ENCODE measurements at regions not wholly inside any gene's neighbourhood (a gene's known extent, or its start where the extent isn't known, plus 50 kb on each side); places are given as distances from the start of the nearest gene placed in this dataset.
A peak's percentile ranks its signal among the peaks of the same experiment; 100 is the strongest.

DNA sequence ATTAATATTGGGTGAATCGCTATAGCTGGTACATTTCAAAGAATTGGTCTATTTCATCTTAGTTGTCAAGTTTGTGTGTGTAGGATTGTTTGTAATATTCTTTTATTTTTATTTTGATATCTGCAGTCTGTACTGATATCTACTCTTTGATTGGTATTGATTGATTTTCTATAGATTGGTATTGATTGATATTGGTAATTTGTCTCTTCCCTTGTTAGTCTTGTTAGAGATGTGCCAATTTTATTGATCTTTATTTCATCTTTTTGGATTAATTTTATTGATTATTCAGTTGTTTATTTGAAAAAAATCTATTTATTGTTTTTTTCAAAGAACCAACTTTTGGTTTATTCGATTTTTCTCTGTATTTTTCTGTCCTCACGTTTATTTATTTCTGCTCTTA lies 61.4 kb downstream of the TM2D3 start:
- no peaks in the 10 kb centered on the region for H3K36me3 ChIP-seq (replicated peaks)
- no peaks in the 10 kb centered on the region for H3K9me3 ChIP-seq
- H3K4me3 ChIP-seq, result no peak overlapping the region
- no peak for DNase-seq (ENCODE audit: low spot score in 2 of 2)
- in situ Hi-C loops (cut with MboI; ENCODE audit: low sequenced_read_pairs), result no loop called here
- H3K27me3 ChIP-seq (ENCODE audit: low read depth), result 0 out of 2 replicates have a peak, but pooled peaks cover 6% of the 10 kb centered on the region
- no peaks in the 10 kb centered on the region for H3K4me1 ChIP-seq

DNA sequence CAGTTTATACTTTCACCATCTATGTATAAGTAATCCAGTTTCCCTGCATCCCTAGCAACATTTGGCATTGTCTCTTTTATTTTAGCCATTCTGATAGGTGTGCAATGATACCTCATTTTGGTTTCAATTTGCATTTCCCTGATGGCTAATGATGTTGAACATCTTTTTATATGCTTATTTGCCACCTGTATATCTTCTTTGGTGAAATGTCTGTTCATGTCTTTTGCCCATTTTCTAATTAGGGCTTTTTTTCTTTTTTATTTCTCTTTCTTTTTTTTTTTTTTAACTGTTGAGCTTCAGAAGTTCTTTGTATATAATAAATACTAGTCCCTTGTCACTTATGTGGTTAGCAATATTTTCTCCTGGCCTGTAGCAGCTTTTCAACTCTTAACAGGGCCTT lies 68.9 kb downstream of the TM2D3 start:
- Histone ChIP-seq H3K4me1 (no peaks in the 10 kb centered on the region), H3K27me3 (ENCODE audit: low read depth) (peaks cover 8% of the 10 kb centered on the region; the same call in 1 of the 2 replicates), H3K4me3 (no peak overlapping the region), H3K36me3 (replicated peaks) (no peaks in the 10 kb centered on the region), H3K9me3 (no peaks in the 10 kb centered on the region)
- no peak for DNase-seq (ENCODE audit: low spot score in 2 of 2)
- in situ Hi-C loops (cut with MboI; ENCODE audit: low sequenced_read_pairs), result no loop called here

DNA sequence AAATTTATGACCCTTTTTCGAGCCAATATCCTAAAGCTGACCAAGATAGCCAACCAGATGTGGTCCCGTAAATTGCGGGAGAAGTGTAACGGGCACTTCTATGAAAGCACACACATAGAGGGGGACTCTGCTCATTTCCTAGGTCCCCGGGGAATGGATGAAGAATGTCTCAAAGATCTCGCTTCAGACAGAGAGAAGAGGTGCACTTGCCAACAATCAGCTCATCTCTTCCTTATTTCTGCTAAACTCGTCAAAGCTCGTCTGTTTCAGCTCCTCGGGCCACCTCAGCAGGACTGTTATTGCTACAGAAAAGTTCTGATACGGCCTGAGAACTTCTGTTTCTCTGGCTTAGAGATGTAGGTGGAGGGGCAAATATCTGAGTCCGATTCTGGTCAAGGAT lies 71.8 kb downstream of the TM2D3 start:
- Histone ChIP-seq H3K9me3 (no peaks in the 10 kb centered on the region), H3K36me3 (replicated peaks) (no peaks in the 10 kb centered on the region), H3K27me3 (ENCODE audit: low read depth) (peaks cover 8% of the 10 kb centered on the region), H3K4me1 (no peaks in the 10 kb centered on the region), H3K4me3 (no peak overlapping the region)
- no peak for DNase-seq (ENCODE audit: low spot score in 2 of 2)
- in situ Hi-C loops (cut with MboI; ENCODE audit: low sequenced_read_pairs), result no loop called here

DNA sequence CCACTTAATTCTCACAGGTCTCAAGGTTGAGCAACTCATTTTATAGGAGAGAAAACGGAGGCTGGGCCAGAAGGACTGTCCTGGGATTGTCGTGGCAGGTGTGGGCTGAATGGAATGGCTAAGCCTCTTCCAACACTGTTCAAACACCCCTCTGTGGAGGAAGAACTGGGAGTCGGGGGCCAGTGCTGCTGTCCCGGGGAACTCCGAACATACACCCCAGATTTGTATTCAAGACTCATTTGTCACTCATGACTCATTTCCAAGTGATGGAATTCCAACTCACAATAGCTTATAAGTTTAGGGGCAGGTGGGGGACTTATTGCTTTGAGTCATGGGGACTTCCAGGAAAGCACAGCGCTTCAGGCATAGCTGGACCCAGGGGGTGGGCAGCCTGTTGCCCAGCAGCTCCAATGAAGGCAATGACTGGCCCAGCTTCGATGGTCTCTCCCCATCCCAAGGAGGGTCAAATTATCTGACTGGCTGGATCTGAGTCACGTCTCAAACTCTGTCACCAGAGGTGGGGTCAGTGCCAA lies 72.5 kb downstream of the TM2D3 start:
- Histone ChIP-seq H3K27me3 (ENCODE audit: low read depth) (peaks cover 8% of the 10 kb centered on the region), H3K4me3 (no peak overlapping the region), H3K36me3 (replicated peaks) (no peaks in the 10 kb centered on the region), H3K9me3 (no peaks in the 10 kb centered on the region), H3K4me1 (no peaks in the 10 kb centered on the region)
- no peak for DNase-seq (ENCODE audit: low spot score in 2 of 2)
- in situ Hi-C loops (cut with MboI; ENCODE audit: low sequenced_read_pairs), result no loop called here

DNA sequence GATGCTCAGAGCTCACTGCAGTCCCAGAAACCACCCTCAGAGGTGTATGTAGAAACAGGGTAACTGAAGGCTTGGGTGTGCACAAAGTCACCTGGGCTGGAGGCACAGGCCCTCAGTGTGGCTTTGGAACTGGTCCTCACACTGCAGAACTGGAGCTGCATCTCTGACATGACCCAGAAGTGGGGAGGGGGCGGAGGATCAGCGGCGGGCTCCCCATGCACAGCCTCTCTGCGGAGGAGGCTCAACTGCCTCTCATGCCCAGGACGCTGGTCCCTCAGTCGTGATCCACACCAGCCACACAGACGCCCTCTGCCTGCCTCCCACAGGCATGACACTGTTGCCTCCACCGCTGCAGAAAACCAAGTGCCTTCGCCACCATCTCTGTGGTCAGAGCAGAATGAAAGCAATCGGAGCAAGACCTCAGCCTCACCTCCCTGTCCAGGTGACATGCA lies 73.7 kb downstream of the TM2D3 start:
- H3K27me3 ChIP-seq (ENCODE audit: low read depth), result peaks cover 10% of the 10 kb centered on the region

DNA sequence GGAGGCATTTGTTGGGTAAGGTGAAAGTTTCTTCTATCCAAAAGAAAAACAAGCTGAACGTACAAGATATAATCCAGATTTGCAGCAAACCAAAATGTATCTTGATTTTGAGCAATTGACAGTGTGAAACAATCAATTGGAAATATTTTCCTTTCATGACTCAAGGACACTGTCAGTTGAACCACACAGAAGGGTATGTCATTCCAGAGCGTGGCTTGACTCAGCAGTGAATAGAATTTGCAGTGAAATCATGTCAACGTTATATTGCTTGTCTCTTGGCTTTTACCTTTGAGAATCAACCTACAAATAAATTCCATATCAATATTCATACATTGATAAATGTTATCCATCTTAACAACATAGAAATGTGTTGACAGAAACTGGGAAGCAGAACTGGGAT lies 78.2 kb downstream of the TM2D3 start:
- no peak overlapping the region for H3K4me3 ChIP-seq
- in situ Hi-C loops (cut with MboI; ENCODE audit: low sequenced_read_pairs), result no loop called here

More for the DNA sequence above, 73.7 kb downstream of the TM2D3 start:
- no peaks in the 10 kb centered on the region for H3K36me3 ChIP-seq (replicated peaks)
- no peak overlapping the region for H3K4me3 ChIP-seq
- H3K4me1 ChIP-seq, result no peaks in the 10 kb centered on the region
- no peaks in the 10 kb centered on the region for H3K9me3 ChIP-seq
- DNase-seq (ENCODE audit: low spot score in 2 of 2), result peak; percentile 9 to 57
- in situ Hi-C loops (cut with MboI; ENCODE audit: low sequenced_read_pairs), result no loop called here

DNA sequence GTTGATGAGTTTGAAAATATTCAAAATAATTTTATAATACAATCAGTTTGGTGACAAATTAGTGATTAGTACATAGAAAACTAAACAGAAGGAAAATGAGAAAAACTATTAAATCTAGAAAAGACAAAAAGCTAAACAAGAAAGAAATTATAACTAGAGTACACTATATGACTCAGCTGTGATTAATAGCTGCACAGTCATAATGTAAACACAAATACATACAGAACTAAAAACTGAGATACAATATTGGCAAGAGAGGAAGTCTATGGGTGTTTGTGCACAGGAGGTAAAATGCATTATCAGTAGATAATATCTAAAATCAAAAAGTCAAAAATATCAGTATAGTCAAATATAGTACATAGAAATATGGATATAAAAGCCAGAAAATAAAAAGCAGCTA lies 80.7 kb upstream of the PCSK6 start:
- peaks cover 2% of the 10 kb centered on the region; the same call in 1 of the 2 replicates for H3K27me3 ChIP-seq (ENCODE audit: low read depth)
- DNase-seq (ENCODE audit: low spot score in 2 of 2), result no peak
- in situ Hi-C loops (cut with MboI; ENCODE audit: low sequenced_read_pairs), result no loop called here
- H3K4me3 ChIP-seq, result no peak overlapping the region
- no peaks in the 10 kb centered on the region for H3K4me1 ChIP-seq
- no peaks in the 10 kb centered on the region for H3K9me3 ChIP-seq
- no peaks in the 10 kb centered on the region for H3K36me3 ChIP-seq (replicated peaks)

More for the DNA sequence above, 78.2 kb downstream of the TM2D3 start:
- no peak for DNase-seq (ENCODE audit: low spot score in 2 of 2)
- H3K36me3 ChIP-seq (replicated peaks), result no peaks in the 10 kb centered on the region
- H3K4me1 ChIP-seq, result no peaks in the 10 kb centered on the region
- H3K27me3 ChIP-seq (ENCODE audit: low read depth), result peaks cover 5% of the 10 kb centered on the region
- H3K9me3 ChIP-seq, result no peaks in the 10 kb centered on the region

DNA sequence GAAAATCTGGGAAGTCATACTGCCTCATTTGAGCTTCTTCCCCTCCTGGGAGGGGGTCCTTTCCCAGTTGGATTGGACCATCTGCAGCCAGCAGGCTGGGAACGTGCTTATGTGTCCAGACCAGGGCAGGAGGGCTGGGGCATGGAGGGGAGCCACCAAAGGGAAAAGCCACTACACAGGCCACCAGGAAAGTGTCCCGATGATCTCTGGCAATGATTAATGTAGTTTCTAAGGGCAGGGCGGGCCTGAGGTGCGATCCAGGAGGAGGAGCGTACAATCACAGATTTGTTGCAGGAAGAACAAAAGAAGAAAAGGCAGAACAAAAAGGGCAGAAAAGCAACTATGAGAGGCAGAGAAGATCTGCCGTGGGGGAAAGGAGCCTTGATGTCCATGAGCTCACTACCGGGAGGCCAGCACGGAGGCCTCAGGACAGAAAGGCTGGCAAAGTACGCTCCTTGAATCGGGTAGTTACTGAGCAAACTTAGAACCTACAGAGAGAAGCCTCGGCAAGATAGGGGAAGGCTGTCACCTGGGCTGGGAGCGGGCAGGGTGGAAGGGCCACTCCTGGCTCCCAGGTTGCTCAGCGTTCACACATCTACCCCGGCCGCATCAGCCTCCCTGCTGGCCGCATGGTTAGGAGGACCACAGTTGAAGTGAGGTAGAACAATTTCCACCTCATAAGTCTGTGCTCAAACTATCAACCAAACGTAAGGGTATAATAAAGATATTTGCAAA lies 79.5 kb upstream of the PCSK6 start:
- H3K9me3 ChIP-seq, result no peaks in the 10 kb centered on the region
- in situ Hi-C loops (cut with MboI; ENCODE audit: low sequenced_read_pairs), result no loop called here

DNA sequence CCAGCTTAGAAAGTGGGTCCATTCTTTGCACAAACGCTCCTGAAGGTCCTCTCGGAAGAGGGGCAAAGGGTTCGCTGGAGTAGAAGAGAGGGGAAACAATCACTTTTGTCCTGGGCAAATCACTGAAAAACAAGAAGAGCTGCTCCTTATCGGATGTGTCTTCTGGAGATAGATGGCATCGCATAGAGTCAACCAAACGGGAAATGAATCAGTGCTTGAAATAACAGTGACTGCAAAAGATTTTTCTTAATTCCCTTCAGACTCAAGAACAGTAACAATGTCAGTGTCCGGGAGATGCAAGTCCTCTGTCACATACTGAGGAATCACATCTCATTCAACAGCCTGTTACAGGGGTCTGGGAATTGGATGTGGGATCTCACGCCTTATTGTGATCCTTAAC lies 78.8 kb upstream of the PCSK6 start:
- in situ Hi-C loops (cut with MboI; ENCODE audit: low sequenced_read_pairs), result no loop called here
- H3K36me3 ChIP-seq (replicated peaks), result no peaks in the 10 kb centered on the region

More for the DNA sequence above, 79.5 kb upstream of the PCSK6 start:
- no peak overlapping the region for H3K4me3 ChIP-seq
- peaks cover 2% of the 10 kb centered on the region; the same call in 1 of the 2 replicates for H3K27me3 ChIP-seq (ENCODE audit: low read depth)
- H3K36me3 ChIP-seq (replicated peaks), result no peaks in the 10 kb centered on the region
- no peak for DNase-seq (ENCODE audit: low spot score in 2 of 2)
- no peaks in the 10 kb centered on the region for H3K4me1 ChIP-seq

DNA sequence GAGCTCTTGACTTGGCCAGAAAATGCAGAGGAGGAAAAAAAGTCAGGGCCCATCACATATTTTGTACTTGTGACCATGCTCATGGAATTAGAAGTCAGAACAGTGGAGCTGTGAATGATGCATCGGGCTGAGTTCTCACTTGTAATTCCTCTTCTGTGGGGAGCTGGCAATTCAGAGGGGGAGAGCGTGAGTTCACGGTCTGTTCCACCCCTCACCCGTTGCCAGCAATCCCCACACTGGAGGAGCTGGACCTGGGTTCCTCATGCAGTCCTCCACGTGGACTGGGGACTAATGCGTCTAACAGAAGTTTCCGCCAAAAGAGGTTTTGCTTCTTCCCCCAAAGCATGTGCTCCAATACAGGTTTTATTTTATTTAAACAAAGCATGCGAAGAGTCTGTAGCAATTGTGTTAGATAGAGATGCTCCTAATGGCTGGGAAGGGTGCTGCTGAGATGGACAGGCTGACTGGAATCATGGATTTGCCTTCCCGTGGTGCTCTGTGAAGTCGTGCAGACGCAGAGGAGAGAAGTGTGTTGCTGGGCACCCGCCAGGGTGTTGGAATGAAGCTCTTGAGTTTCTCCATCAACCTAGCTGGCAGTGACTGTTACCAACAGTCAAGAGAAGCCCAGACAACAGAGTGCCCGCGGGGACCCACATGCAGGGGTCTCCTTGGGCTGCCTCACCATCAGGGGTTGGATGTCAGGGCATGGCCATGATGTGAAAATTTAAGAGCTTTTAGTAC lies 77.4 kb upstream of the PCSK6 start:
- no peak overlapping the region for H3K4me3 ChIP-seq
- no peak for DNase-seq (ENCODE audit: low spot score in 2 of 2)
- H3K9me3 ChIP-seq, result no peaks in the 10 kb centered on the region
- in situ Hi-C loops (cut with MboI; ENCODE audit: low sequenced_read_pairs), result no loop called here
- H3K4me1 ChIP-seq, result no peaks in the 10 kb centered on the region
- H3K36me3 ChIP-seq (replicated peaks), result no peaks in the 10 kb centered on the region
- no peaks in the 10 kb centered on the region for H3K27me3 ChIP-seq (ENCODE audit: low read depth)

More for the DNA sequence above, 78.8 kb upstream of the PCSK6 start:
- Histone ChIP-seq H3K4me1 (no peaks in the 10 kb centered on the region), H3K27me3 (ENCODE audit: low read depth) (no peaks in the 10 kb centered on the region), H3K9me3 (no peaks in the 10 kb centered on the region), H3K4me3 (no peak overlapping the region)
- no peak for DNase-seq (ENCODE audit: low spot score in 2 of 2)

DNA sequence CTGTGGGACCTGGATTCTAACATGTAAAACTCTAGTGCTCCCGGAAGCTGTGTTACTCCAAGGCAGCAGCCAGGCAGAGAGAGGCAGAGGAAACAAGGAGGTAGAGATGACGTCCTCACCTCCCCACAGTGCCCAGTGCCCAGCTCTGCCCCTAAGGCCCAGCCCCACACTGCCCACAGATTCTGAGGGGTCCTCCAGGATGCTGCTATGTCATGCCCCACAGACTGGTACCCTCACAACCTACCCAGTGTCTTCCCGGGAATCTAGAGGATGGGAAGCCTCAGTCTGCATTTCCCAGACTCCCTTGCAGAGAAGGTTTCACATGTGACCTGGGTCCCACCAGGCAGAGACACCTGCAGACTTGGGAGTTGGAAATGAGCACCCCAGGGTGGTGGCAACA lies 75.9 kb upstream of the PCSK6 start:
- H3K27me3 ChIP-seq (ENCODE audit: low read depth), result no peaks in the 10 kb centered on the region
- in situ Hi-C loops (cut with MboI; ENCODE audit: low sequenced_read_pairs), result no loop called here
- no peaks in the 10 kb centered on the region for H3K4me1 ChIP-seq

DNA sequence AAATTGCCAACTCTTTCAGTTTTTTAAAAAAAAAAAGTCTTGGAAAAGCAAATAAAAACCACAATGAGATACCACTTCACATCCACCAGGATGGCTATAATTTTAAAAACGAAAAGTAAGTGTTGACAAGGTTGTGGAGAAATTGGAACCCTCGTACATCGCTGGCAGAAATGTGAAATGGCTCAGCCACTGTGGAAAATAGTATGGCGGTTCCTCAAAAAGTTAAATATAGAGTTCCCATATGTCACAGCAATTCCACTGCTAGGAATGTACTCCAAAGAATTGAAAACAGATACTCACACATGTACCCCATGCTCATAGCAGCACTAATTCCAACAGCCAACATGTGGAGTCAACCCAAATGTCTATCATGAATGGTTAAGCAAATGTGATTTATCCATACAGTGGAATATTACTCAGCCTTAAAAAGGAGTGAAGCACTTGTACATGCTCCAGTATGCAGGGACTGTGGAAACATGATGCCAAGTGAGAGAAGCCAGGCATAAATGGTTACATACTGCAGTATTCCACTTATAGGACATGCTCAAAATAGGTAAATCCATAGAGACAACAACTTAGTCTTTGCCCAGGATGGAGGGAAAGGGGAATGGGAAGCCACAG lies 73.8 kb upstream of the PCSK6 start:
- H3K36me3 ChIP-seq (replicated peaks), result no peaks in the 10 kb centered on the region
- H3K4me3 ChIP-seq, result no peak overlapping the region
- no peaks in the 10 kb centered on the region for H3K9me3 ChIP-seq
- H3K27me3 ChIP-seq (ENCODE audit: low read depth), result no peaks in the 10 kb centered on the region
- DNase-seq (ENCODE audit: low spot score in 2 of 2), result no peak
- in situ Hi-C loops (cut with MboI; ENCODE audit: low sequenced_read_pairs), result no loop called here
- H3K4me1 ChIP-seq, result no peaks in the 10 kb centered on the region

More for the DNA sequence above, 75.9 kb upstream of the PCSK6 start:
- Histone ChIP-seq H3K9me3 (no peaks in the 10 kb centered on the region), H3K36me3 (replicated peaks) (no peaks in the 10 kb centered on the region), H3K4me3 (no peak overlapping the region)
- DNase-seq (ENCODE audit: low spot score in 2 of 2), result no peak

DNA sequence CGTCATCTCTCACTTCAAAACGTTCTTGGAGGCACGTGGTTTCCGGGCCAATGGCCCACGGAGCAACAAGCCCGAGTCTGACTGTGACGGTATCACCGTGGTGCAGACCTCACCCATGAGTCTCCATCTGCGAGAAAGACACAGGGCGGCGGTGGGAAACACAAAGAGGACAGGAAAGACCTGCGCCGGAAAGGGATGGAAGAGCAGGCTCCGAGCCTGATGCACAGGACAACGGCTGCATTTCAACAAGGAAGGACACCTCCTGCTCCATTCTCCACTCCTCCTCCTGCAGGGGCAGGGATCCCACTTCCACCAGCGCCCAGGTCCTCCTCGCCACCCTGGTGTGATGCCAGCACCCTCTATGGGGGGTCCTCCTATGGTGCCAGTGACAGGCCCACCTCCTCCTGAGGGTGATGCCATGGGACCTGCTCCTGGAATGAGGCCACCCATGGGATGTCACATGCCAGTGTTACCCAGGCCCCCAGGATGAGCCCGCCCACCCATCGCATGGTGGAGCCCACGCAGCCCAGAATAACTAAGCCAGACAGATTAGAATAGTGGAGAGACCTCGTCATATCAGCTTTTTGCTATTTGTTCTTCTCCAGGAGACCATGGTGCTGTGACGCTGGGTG lies 73.0 kb upstream of the PCSK6 start:
- Histone ChIP-seq H3K9me3 (no peaks in the 10 kb centered on the region), H3K4me3 (no peak overlapping the region), H3K27me3 (ENCODE audit: low read depth) (no peaks in the 10 kb centered on the region), H3K4me1 (no peaks in the 10 kb centered on the region), H3K36me3 (replicated peaks) (no peaks in the 10 kb centered on the region)
- no peak for DNase-seq (ENCODE audit: low spot score in 2 of 2)
- in situ Hi-C loops (cut with MboI; ENCODE audit: low sequenced_read_pairs), result no loop called here
